ENCODE measurements at regions not wholly inside any gene's neighbourhood (a gene's known extent, or its start where the extent isn't known, plus 50 kb on each side); places are given as distances from the start of the nearest gene placed in this dataset.

DNA sequence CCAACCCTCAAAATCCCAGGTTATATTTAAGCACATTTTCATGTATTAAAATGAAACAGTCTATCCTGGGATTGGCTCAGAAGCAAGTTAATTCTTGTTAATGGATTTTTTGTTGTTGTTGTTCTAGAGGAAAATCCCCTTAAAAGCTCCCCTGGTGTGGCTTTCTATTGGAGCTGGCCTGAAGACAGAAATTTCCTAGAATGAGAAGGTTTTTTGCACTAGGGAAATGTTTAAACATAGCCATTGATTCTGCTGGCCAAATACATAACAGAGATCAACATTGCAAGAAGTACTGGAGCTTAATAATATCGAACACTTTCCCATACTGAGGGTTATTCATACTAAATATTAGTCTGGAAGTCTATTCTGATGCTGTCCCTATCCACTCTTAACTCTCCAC, 148.8 kb upstream of the PCDH18 start:
- H3K4me3 ChIP-seq (ENCODE audit: low read depth, low read length) = no peak overlapping the region
- no peak for DNase-seq (ENCODE audit: low read depth)
- TF ChIP-seq, protein P1, sequence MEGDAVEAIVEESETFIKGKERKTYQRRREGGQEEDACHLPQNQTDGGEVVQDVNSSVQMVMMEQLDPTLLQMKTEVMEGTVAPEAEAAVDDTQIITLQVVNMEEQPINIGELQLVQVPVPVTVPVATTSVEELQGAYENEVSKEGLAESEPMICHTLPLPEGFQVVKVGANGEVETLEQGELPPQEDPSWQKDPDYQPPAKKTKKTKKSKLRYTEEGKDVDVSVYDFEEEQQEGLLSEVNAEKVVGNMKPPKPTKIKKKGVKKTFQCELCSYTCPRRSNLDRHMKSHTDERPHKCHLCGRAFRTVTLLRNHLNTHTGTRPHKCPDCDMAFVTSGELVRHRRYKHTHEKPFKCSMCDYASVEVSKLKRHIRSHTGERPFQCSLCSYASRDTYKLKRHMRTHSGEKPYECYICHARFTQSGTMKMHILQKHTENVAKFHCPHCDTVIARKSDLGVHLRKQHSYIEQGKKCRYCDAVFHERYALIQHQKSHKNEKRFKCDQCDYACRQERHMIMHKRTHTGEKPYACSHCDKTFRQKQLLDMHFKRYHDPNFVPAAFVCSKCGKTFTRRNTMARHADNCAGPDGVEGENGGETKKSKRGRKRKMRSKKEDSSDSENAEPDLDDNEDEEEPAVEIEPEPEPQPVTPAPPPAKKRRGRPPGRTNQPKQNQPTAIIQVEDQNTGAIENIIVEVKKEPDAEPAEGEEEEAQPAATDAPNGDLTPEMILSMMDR (IDR thresholded peaks at IDR 0.05; ENCODE audit: control insufficient read depth, extremely low read depth, insufficient read depth) = no peak

DNA sequence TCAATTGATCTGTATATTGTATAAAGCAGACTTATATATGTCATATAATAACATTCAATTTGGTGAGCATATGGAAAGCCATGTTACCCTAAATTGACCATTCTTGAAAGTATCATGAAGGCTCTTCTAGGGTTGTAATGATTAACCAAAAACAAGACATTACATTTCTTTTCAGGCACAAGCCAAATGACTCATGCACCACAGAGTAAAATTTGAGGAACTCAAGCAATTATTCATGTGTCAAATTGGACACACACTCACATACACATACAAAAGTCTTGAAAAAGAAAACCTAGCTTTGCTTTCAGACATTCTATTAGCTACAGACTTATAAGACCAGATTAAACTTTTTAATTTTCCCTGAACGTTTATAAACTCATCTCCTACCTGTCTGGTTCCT, 146.5 kb upstream of the PCDH18 start:
- TF ChIP-seq, protein P1 (IDR thresholded peaks at IDR 0.05; ENCODE audit: control insufficient read depth, extremely low read depth, insufficient read depth) = no peak
- no peak overlapping the region for H3K4me3 ChIP-seq (ENCODE audit: low read depth, low read length)
- no peak for DNase-seq (ENCODE audit: low read depth)

DNA sequence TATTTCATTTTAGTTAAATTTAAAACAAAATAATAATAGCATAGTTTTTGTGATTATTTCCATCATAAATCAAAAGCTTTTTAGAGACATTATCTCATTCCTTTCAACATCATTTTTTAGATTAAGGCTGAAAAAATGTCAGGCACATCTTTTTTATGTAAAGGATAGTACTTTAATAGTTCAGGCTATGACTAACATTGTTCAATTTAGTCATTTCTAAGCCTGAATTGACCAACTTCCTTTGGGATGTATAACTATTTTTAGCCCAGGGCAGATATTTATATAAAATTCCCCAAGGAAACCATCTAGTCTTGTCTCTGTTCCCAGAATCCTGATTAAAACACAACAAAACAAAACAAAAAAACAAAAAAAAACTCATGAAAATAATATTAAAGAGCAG, 145.6 kb upstream of the PCDH18 start:
- H3K4me3 ChIP-seq (ENCODE audit: low read depth, low read length) = no peak overlapping the region
- DNase-seq (ENCODE audit: low read depth) = no peak
- TF ChIP-seq, protein P1 (IDR thresholded peaks at IDR 0.05; ENCODE audit: control insufficient read depth, extremely low read depth, insufficient read depth) = no peak

DNA sequence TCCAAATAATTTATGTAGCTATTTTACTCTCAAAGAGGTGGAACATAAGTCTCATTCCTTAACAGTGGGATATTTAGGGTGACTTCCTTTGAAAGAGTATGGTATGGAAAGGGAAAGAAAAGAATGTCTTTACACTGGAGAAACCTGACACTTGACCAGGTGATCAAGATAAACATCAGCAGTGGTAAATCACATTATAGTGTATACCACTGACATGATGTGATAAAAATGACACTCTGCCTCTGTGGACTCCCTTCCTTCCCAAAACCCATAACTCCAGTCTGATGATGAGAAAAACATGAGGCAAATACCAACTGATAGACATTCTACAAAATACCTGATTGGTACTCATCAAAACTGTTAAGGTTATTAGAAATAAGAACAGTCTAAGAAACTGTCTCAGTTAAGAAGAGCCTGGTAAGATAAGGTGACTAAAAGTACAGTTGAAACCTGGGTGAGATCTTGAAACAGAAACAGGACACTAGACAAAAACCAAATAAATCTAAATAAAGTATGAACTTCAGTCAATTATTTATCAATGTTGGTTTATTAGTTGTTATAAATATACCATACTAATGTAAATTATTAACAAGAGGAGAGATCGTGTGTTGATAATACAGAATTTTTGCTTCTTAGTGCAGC, 144.2 kb upstream of the PCDH18 start:
- no peak for DNase-seq (ENCODE audit: low read depth)
- TF ChIP-seq, protein P1 (IDR thresholded peaks at IDR 0.05; ENCODE audit: control insufficient read depth, extremely low read depth, insufficient read depth) = no peak
- no peak overlapping the region for H3K4me3 ChIP-seq (ENCODE audit: low read depth, low read length)

DNA sequence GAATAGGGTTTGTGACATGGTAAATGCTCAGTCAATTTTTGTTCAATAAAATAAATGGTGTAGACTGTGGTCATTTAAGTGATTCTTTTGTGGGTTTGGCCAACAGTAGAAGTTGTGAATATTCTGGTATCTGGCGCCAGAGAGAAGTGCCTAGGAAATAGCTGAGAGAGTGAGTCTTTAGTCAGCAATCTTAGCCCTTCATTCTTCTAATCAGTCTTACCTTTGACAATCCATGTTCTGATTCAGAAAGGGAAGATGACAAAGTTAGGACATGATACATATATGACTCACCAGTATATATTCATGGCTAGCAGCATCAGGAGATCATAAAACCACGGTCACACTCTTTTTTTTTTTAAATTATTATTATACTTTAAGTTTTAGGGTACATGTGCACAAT, 141.8 kb upstream of the PCDH18 start:
- H3K4me3 ChIP-seq (ENCODE audit: low read depth, low read length) = no peak overlapping the region
- DNase-seq (ENCODE audit: low read depth) = no peak
- TF ChIP-seq, protein P1 (IDR thresholded peaks at IDR 0.05; ENCODE audit: control insufficient read depth, extremely low read depth, insufficient read depth) = no peak

DNA sequence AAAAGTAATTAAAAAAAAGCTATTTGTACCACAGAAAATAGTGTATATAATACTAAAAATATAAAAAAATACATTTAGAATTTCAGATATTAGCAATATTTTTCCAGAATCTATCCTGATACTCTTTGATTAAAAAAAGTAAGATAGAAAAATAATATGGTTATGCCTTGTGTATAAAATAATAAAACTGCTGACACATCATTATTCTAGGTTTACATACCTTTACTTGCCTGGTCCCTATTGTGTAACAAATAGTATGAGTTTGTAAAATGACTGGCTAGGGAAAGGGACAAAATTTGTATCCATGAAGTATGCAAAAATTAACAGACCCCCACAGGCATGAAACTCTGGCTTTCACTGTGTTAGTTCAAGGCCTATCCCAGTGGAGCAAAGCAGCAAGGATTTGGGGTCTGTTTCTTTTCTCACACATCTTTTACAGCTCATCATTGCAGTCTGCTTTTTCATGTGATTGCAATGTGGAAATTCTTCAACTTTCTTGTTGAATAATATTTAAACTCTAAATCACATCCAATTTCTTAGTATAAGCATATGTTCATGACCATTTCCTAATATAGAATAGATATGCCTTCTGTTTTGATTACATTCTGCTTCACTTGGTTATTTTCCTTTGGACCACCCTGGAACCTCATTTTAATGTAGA, 136.7 kb upstream of the PCDH18 start:
- DNase-seq (ENCODE audit: low read depth) = no peak
- TF ChIP-seq, protein P1 (IDR thresholded peaks at IDR 0.05; ENCODE audit: control insufficient read depth, extremely low read depth, insufficient read depth) = no peak
- H3K4me3 ChIP-seq (ENCODE audit: low read depth, low read length) = no peak overlapping the region

DNA sequence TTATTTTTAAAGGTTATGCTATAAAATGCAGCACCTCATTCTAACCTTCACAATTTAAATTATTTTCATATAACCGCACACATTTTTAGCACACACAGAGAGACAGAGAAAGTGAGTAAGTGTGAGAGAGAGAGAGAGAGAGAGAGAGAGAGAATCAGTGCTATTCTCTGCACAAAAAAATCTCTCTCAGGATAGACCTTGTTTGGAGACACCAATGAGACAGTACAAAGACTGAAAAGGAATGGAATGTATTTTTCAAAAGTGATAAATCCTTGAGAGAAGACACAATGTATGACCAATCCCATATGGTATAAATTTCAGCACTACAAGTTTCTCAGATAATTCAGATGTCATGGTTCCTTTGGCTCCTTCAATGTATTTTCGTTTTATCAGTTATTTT, 132.1 kb upstream of the PCDH18 start:
- no peak overlapping the region for H3K4me3 ChIP-seq (ENCODE audit: low read depth, low read length)
- TF ChIP-seq, protein P1 (IDR thresholded peaks at IDR 0.05; ENCODE audit: control insufficient read depth, extremely low read depth, insufficient read depth) = no peak
- DNase-seq (ENCODE audit: low read depth) = no peak
